Lower leg skin (tissue), 4 donors: ENCODE measurements at regions not wholly inside any gene's neighbourhood (a gene's known extent, or its start where the extent isn't known, plus 50 kb on each side); places are given as distances from the start of the nearest gene placed in this dataset.

Experiments used
- DNase-seq, 2 donors: peaks; one replicate each; pipeline ENCODE4 v3.0.0-alpha.2; 2019; ENCODE audit warnings: low spot score in 2 of 2
- H3K4me3 ChIP-seq: fragments of 200-600 bp; sonication (generic); 2 replicates; pipeline ENCODE4 v1.5.1; 2017; ENCODE audit warnings: mild to moderate bottlenecking, low read depth; ENCODE audit not compliant: poor library complexity, severe bottlenecking
- POLR2A ChIP-seq, 2 donors: fragments of 450-650 bp; IDR thresholded peaks; one replicate each; pipeline ENCODE4 v1.6.1; 2016 to 2017; ENCODE audit warnings: antibody characterized with exemption in 2 of 2, mild to moderate bottlenecking in 1 of 2, moderate library complexity in 1 of 2
- WGBS, 2 donors: methylation state at CpG; one replicate each; pipeline ENCODE4 v1.1.5; 2018; 5-methylcytosine and 5-hydroxymethylcytosine counted together
- intact Hi-C: fragments of 100-400 bp; cut with DNase I; formaldehyde crosslinking; loops from one replicate; pipeline ENCODE4 v1.15.0; 2023; ENCODE audit warnings: low total_unique reads
- TF ChIP-seq, protein P1 (sequence below), 3 donors: fragments of 450-650 bp; IDR thresholded peaks; one replicate each; pipeline ENCODE4 v1.5.1; 2016; ENCODE audit warnings: antibody characterized with exemption in 3 of 3, mild to moderate bottlenecking in 3 of 3, moderate library complexity in 2 of 3

DNA sequence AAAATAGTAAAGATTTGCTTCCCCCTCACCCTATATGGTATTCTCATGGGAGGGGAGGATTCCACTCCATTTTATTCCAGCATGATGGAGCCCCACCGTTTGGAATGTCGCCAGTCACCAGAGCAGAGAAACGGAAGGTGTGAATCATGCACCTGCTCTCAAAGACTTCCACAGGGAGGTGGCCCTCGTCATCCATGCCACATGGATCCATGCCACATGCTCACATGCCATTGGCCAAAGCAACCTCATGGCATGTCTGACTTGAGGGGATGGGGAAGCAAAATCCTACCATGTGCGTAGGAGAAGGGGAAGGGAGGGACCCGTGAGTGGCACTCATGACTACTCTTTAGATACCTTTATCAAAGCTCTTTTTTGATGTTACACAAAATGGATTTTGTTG lies 256.0 kb downstream of the SKAP2 start:
- WGBS, 2 donors, result 71 to 85% methylated on average over 6 of the region's 6 CpGs
- TF ChIP-seq POLR2A (IDR thresholded peaks at IDR 0.05), result no peak
- TF ChIP-seq, protein P1, sequence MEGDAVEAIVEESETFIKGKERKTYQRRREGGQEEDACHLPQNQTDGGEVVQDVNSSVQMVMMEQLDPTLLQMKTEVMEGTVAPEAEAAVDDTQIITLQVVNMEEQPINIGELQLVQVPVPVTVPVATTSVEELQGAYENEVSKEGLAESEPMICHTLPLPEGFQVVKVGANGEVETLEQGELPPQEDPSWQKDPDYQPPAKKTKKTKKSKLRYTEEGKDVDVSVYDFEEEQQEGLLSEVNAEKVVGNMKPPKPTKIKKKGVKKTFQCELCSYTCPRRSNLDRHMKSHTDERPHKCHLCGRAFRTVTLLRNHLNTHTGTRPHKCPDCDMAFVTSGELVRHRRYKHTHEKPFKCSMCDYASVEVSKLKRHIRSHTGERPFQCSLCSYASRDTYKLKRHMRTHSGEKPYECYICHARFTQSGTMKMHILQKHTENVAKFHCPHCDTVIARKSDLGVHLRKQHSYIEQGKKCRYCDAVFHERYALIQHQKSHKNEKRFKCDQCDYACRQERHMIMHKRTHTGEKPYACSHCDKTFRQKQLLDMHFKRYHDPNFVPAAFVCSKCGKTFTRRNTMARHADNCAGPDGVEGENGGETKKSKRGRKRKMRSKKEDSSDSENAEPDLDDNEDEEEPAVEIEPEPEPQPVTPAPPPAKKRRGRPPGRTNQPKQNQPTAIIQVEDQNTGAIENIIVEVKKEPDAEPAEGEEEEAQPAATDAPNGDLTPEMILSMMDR (IDR thresholded peaks at IDR 0.05), result no peak
- intact Hi-C loops, result no loop called here

DNA sequence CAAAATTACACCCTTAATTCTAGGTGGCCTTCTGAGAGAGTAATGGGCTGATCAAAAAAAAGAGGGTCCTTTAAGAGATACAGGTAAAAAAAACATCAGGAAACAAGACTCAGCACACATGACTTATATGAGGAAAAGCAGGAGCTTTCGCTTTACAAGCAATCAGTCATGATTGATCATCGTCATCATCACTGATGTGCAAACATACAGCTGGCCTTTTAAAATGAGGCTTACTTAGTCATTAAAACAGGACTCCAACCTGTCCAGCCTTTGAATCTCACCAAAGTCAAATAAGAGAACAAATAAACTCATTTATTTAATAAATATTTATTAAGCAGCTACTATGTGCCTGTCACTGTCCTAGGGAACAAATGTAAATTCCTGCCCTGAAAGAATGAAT lies 255.3 kb downstream of the SKAP2 start:
- DNase-seq, result no peak
- TF ChIP-seq, protein P1 (IDR thresholded peaks at IDR 0.05), result no peak
- no peak for TF ChIP-seq POLR2A (IDR thresholded peaks at IDR 0.05)
- intact Hi-C loops, result no loop called here
- WGBS, 2 donors, result 85 to 91% methylated on average over 2 of the region's 2 CpGs
- H3K4me3 ChIP-seq, result no peak overlapping the region

More for the DNA sequence above, 256.0 kb downstream of the SKAP2 start:
- H3K4me3 ChIP-seq, result no peak overlapping the region
- DNase-seq, result peak in 1 of 2 donors; percentile 74

DNA sequence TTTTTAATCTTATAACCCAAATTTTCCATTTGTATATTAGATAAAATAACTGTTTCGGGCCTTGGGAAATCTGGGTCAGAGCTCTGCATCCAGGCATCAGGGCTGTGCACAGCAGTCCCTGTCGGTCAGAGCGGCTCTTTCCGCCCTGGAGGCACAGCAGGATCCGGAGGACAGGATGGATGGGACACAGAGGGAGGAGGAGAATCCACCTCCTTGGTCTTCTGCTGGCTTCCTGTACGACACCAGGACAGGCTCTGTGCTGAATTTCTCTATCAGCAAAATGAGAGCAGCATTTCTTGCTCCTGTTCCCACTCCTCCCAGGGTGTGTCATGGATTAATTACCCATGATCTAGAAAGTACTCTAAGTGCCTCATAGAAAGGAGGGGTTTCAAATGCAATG lies 254.9 kb downstream of the SKAP2 start:
- WGBS, 2 donors, result 73% methylated on average over 6 of the region's 6 CpGs
- DNase-seq, result no peak
- TF ChIP-seq, protein P1 (IDR thresholded peaks at IDR 0.05), result no peak
- no peak for TF ChIP-seq POLR2A (IDR thresholded peaks at IDR 0.05)
- intact Hi-C loops, result no loop called here
- H3K4me3 ChIP-seq, result no peak overlapping the region

DNA sequence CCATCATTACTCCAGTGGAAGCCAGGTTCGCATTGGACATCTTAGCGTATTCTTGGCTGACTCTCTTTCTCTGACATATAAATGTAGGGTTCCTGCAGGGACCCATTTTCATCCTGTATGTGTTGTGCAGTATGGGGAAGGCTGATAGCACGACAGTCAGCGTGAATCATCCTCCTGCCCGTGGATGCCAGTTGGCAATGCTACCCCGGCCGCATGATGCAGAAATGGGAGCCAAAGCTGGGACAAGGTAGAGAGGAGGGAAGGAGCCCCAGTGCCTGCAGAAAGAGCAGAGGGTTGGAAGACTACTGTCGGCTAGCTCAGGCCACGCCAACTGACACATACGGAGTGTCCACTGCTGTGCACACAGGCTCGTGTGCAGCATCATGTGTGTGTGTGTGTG lies 251.6 kb downstream of the SKAP2 start:
- no peak overlapping the region for H3K4me3 ChIP-seq
- TF ChIP-seq, protein P1 (IDR thresholded peaks at IDR 0.05), result no peak
- no peak for TF ChIP-seq POLR2A (IDR thresholded peaks at IDR 0.05)
- intact Hi-C loops, result no loop called here
- DNase-seq, result peak in 1 of 2 donors; percentile 39
- 81 to 93% methylated on average over 11 of the region's 11 CpGs for WGBS, 2 donors

DNA sequence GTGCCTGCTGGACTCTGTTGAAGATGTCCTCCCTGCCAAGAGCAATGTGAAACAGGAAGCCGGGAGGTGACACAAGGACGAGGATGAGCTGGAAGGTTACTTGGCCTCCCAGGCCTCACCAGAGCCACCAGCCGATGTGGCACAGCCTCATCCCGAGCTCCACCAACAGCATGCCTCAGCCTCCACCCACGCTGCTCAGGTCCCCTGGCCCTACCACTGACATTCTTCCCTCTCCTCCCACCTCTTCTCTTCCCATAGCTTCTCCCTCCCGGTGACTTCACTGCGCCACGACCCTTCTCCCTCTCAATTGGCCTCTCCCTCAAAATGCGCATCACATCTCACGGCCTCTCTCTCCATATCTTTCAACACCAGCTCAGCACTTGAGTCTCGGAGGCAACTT lies 249.9 kb downstream of the SKAP2 start:
- 91 to 92% methylated on average over 11 of the region's 11 CpGs for WGBS, 2 donors
- intact Hi-C loops, result no loop called here

DNA sequence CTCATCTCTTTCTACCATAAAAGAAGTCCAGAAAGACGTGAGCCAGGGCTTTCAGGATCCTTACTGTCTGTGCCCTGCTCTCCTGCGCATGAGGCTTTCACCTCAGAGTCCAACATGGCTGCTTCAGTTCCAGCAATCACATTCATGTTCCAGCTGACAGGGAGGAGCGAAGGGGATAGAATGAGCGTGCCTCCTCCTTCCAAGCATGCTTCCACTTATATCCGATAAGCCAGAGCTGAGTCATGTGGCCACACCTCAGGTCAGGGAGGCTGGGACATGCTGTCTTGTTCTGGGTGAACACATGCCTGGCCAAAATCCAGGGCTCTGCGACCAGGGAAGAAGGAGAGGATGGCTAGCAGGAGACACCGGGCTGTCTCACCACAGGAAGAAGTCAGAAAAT lies 248.2 kb downstream of the SKAP2 start:
- 72 to 73% methylated on average over 7 of the region's 7 CpGs for WGBS, 2 donors
- no peak for TF ChIP-seq POLR2A (IDR thresholded peaks at IDR 0.05)
- TF ChIP-seq, protein P1 (IDR thresholded peaks at IDR 0.05), result no peak
- intact Hi-C loops, result no loop called here
- H3K4me3 ChIP-seq, result no peak overlapping the region
- peak in 1 of 2 donors; percentile 53 for DNase-seq

More for the DNA sequence above, 249.9 kb downstream of the SKAP2 start:
- TF ChIP-seq, protein P1 (IDR thresholded peaks at IDR 0.05), result no peak
- no peak for TF ChIP-seq POLR2A (IDR thresholded peaks at IDR 0.05)
- H3K4me3 ChIP-seq, result no peak overlapping the region
- DNase-seq, result peak in 1 of 2 donors; percentile 52
